ENCODE measurements at regions not wholly inside any gene's neighbourhood (a gene's known extent, or its start where the extent isn't known, plus 50 kb on each side); places are given as distances from the start of the nearest gene placed in this dataset.
"Not testable (repeated sequence)": the region's sequence is repeated elsewhere in the genome, so short reads cannot be mapped to it uniquely, and the experiment has no call there.

- DNase-seq (ENCODE audit: low spot score): no peak
Measured at GRCh38 chr7:142469696-142470543, 212.1 kb upstream of the PRSS58 start.

GRCh38 chr7:142468871-142469665 lies 211.2 kb upstream of the PRSS58 start:
- DNase-seq (ENCODE audit: low spot score): no peak

GRCh38 chr7:142467056-142467655 lies 209.3 kb upstream of the PRSS58 start:
- not testable (repeated sequence) for DNase-seq (ENCODE audit: low spot score)

- DNase-seq (ENCODE audit: low spot score): no peak
Measured at GRCh38 chr7:142463401-142463850, 205.6 kb upstream of the PRSS58 start.

GRCh38 chr7:142461437-142461836 lies 203.6 kb upstream of the PRSS58 start:
- no peak for DNase-seq (ENCODE audit: low spot score)

- no peak for DNase-seq (ENCODE audit: low spot score)
Measured at GRCh38 chr7:142460402-142461117, 202.7 kb upstream of the PRSS58 start.

GRCh38 chr7:142459551-142459963 lies 201.7 kb upstream of the PRSS58 start:
- DNase-seq (ENCODE audit: low spot score): peak; percentile 67

- no peak for DNase-seq (ENCODE audit: low spot score)
Measured at GRCh38 chr7:142457146-142457703, 199.4 kb upstream of the PRSS58 start.

GRCh38 chr7:142455392-142455791 lies 197.5 kb upstream of the PRSS58 start:
- DNase-seq (ENCODE audit: low spot score): no peak

GRCh38 chr7:142454862-142455261 lies 197.0 kb upstream of the PRSS58 start:
- DNase-seq (ENCODE audit: low spot score): no peak

GRCh38 chr7:142452791-142453190 lies 194.9 kb upstream of the PRSS58 start:
- DNase-seq (ENCODE audit: low spot score): no peak

- no peak for DNase-seq (ENCODE audit: low spot score)
Measured at GRCh38 chr7:142451817-142452216, 194.0 kb upstream of the PRSS58 start.

- DNase-seq (ENCODE audit: low spot score): no peak
Measured at GRCh38 chr7:142451296-142451695, 193.4 kb upstream of the PRSS58 start.

GRCh38 chr7:142450695-142451094 lies 192.8 kb upstream of the PRSS58 start:
- DNase-seq (ENCODE audit: low spot score): no peak

GRCh38 chr7:142450206-142450605 lies 192.3 kb upstream of the PRSS58 start:
- DNase-seq (ENCODE audit: low spot score): no peak

- not testable (repeated sequence) for DNase-seq (ENCODE audit: low spot score)
Measured at GRCh38 chr7:142448857-142449256, 191.0 kb upstream of the PRSS58 start.

- DNase-seq (ENCODE audit: low spot score): no peak
Measured at GRCh38 chr7:142447762-142448161, 189.9 kb upstream of the PRSS58 start.

GRCh38 chr7:142445019-142445686 lies 187.3 kb upstream of the PRSS58 start:
- no peak for DNase-seq (ENCODE audit: low spot score)

GRCh38 chr7:142443216-142444010 lies 185.6 kb upstream of the PRSS58 start:
- peak; percentile 6 for DNase-seq (ENCODE audit: low spot score)

GRCh38 chr7:142442396-142442795 lies 184.5 kb upstream of the PRSS58 start:
- no peak for DNase-seq (ENCODE audit: low spot score)
